HEK293 (cell line): ENCODE measurements at regions not wholly inside any gene's neighbourhood (a gene's known extent, or its start where the extent isn't known, plus 50 kb on each side); places are given as distances from the start of the nearest gene placed in this dataset.

Experiments
- CTCF ChIA-PET: fragments of 350-600 bp; formaldehyde crosslinking; extraction: SDS; loops from one replicate; lab custom pipeline; 2021; ENCODE audit warnings: antibody characterized with exemption; lab: Yijun Ruan, JAX
- POLR2A ChIA-PET: fragments of 300-600 bp; formaldehyde crosslinking; extraction: SDS; loops from one replicate; lab custom pipeline; 2020; ENCODE audit warnings: antibody characterized with exemption, inconsistent platforms; lab: Yijun Ruan, JAX
- H3K27ac ChIP-seq: fragments of 200-500 bp; sonication (Bioruptor generic); 2 replicates; pipeline ENCODE4 v1.5.1; 2014; ENCODE audit warnings: low read depth, low read length, control low read depth, inconsistent platforms; ENCODE audit errors: extremely low read depth
- H3K36me3 ChIP-seq, 2 experiments: fragments of 200-500 bp in 1 of 2; sonication (Bioruptor generic) in 1 of 2; 1 replicate in 1 of 2; 2 replicates in 1 of 2; pipeline ENCODE4 v1.5.1; 2014 to 2017; ENCODE audit warnings: inconsistent platforms in 2 of 2, low read length in 2 of 2; ENCODE audit not compliant: control insufficient read depth in 2 of 2, insufficient read depth in 1 of 2
- H3K4me1 ChIP-seq: fragments of 200-500 bp; sonication (Bioruptor generic); 2 replicates; pipeline ENCODE4 v1.5.1; 2014; ENCODE audit warnings: mild to moderate bottlenecking, low read length, inconsistent platforms; ENCODE audit not compliant: control insufficient read depth, insufficient read depth
- H3K4me3 ChIP-seq: 2 replicates; pipeline ENCODE4 v1.5.1; 2011; ENCODE audit warnings: low read depth, mild to moderate bottlenecking, control low read depth, low read length, moderate library complexity
- H3K9me3 ChIP-seq: fragments of 200-500 bp; sonication (Bioruptor generic); 2 replicates; pipeline ENCODE4 v1.5.1; 2014; ENCODE audit warnings: low read depth, low read length, inconsistent platforms; ENCODE audit not compliant: control insufficient read depth, insufficient read depth
- BCL6B ChIP-seq: fragments of 450-650 bp; formaldehyde crosslinking; IDR thresholded peaks from 2 replicates; pipeline ENCODE4 v1.5.1; 2017; ENCODE audit warnings: missing biosample characterization, missing genetic modification characterization
- GLI4 ChIP-seq: fragments of 450-650 bp; formaldehyde crosslinking; IDR thresholded peaks from 2 replicates; pipeline ENCODE4 v1.5.1; 2016; ENCODE audit warnings: missing biosample characterization, missing genetic modification characterization
- GLIS2 ChIP-seq: fragments of 450-650 bp; formaldehyde crosslinking; IDR thresholded peaks from 2 replicates; pipeline ENCODE4 v1.5.1; 2016; ENCODE audit warnings: missing biosample characterization, missing genetic modification characterization
- KLF9 ChIP-seq: fragments of 450-650 bp; formaldehyde crosslinking; IDR thresholded peaks from 2 replicates; pipeline ENCODE4 v1.5.1; 2016; ENCODE audit warnings: missing biosample characterization, missing genetic modification characterization, low read depth
- MEIS1 ChIP-seq: sonication (generic); formaldehyde crosslinking; IDR thresholded peaks from 2 replicates; pipeline ENCODE4 v1.8.1; 2022; ENCODE audit warnings: missing genetic modification reagents, mild to moderate bottlenecking, borderline replicate concordance
- SP3 ChIP-seq: fragments of 450-650 bp; formaldehyde crosslinking; IDR thresholded peaks from 2 replicates; pipeline ENCODE4 v1.5.1; 2016; ENCODE audit warnings: missing biosample characterization, missing genetic modification characterization
- SP7 ChIP-seq: fragments of 450-650 bp; formaldehyde crosslinking; IDR thresholded peaks from 2 replicates; pipeline ENCODE4 v1.5.1; 2016; ENCODE audit warnings: missing biosample characterization, missing genetic modification characterization
- YY1 ChIP-seq: fragments of 450-650 bp; formaldehyde crosslinking; IDR thresholded peaks from 2 replicates; pipeline ENCODE4 v1.5.1; 2018; ENCODE audit warnings: missing biosample characterization, missing genetic modification characterization
- ZNF121 ChIP-seq: fragments of 450-650 bp; formaldehyde crosslinking; IDR thresholded peaks from 2 replicates; pipeline ENCODE4 v1.5.1; 2016; ENCODE audit warnings: missing biosample characterization, missing genetic modification characterization
- ZNF133 ChIP-seq: fragments of 450-650 bp; formaldehyde crosslinking; IDR thresholded peaks from 2 replicates; pipeline ENCODE4 v1.5.1; 2016; ENCODE audit warnings: missing biosample characterization, missing genetic modification characterization
- ZNF175 ChIP-seq: fragments of 450-650 bp; formaldehyde crosslinking; IDR thresholded peaks from 2 replicates; pipeline ENCODE4 v1.5.1; 2016; ENCODE audit warnings: missing biosample characterization, missing genetic modification characterization
- ZNF18 ChIP-seq: fragments of 450-650 bp; formaldehyde crosslinking; IDR thresholded peaks from 2 replicates; pipeline ENCODE4 v1.5.1; 2016; ENCODE audit warnings: missing biosample characterization, missing genetic modification characterization
- ZNF24 ChIP-seq: fragments of 450-650 bp; formaldehyde crosslinking; IDR thresholded peaks from 2 replicates; pipeline ENCODE4 v1.5.1; 2016; ENCODE audit warnings: missing biosample characterization, missing genetic modification characterization
- ZNF404 ChIP-seq: fragments of 450-650 bp; formaldehyde crosslinking; IDR thresholded peaks from 2 replicates; pipeline ENCODE4 v1.5.1; 2017; ENCODE audit warnings: missing biosample characterization, missing genetic modification characterization
- ZNF510 ChIP-seq: fragments of 450-650 bp; formaldehyde crosslinking; IDR thresholded peaks from 2 replicates; pipeline ENCODE4 v1.5.1; 2018; ENCODE audit warnings: mild to moderate bottlenecking, missing genetic modification characterization, missing biosample characterization; ENCODE audit not compliant: insufficient replicate concordance
- ZNF549 ChIP-seq: fragments of 450-650 bp; IDR thresholded peaks from 2 replicates; pipeline ENCODE4 v1.5.1; 2018; ENCODE audit warnings: missing biosample characterization, missing genetic modification characterization, mild to moderate bottlenecking, inconsistent platforms, moderate library complexity
- ZNF585B ChIP-seq: fragments of 450-650 bp; formaldehyde crosslinking; IDR thresholded peaks from 2 replicates; pipeline ENCODE4 v1.5.1; 2016; ENCODE audit warnings: missing biosample characterization, missing genetic modification characterization
- ZNF768 ChIP-seq: fragments of 450-650 bp; formaldehyde crosslinking; IDR thresholded peaks from 2 replicates; pipeline ENCODE4 v1.5.1; 2018; ENCODE audit warnings: missing biosample characterization, mild to moderate bottlenecking, missing genetic modification characterization
- ZNF785 ChIP-seq: fragments of 450-650 bp; formaldehyde crosslinking; IDR thresholded peaks from 2 replicates; pipeline ENCODE4 v1.5.1; 2016; ENCODE audit warnings: missing biosample characterization, missing genetic modification characterization
- ZSCAN30 ChIP-seq: fragments of 450-650 bp; IDR thresholded peaks from 2 replicates; pipeline ENCODE4 v1.5.1; 2018; ENCODE audit warnings: missing biosample characterization, mild to moderate bottlenecking, missing genetic modification characterization, moderate library complexity
- TF ChIP-seq, protein P1 (sequence below): fragments of 450-650 bp; formaldehyde crosslinking; IDR thresholded peaks from 2 replicates; pipeline ENCODE4 v1.5.1; 2016; ENCODE audit warnings: missing biosample characterization, missing genetic modification characterization, low read depth
- TF ChIP-seq, protein P2 (sequence below): fragments of 450-650 bp; formaldehyde crosslinking; IDR thresholded peaks from 2 replicates; pipeline ENCODE4 v1.5.1; 2016; ENCODE audit warnings: missing biosample characterization, missing genetic modification characterization
- TF ChIP-seq, protein P3 (sequence below): fragments of 450-650 bp; formaldehyde crosslinking; IDR thresholded peaks from 2 replicates; pipeline ENCODE4 v1.5.1; 2016; ENCODE audit warnings: missing biosample characterization, missing genetic modification characterization

GRCh38 chr18:52242711-52243110 lies 97.3 kb upstream of the DCC start:
- no peaks in the 10 kb centered on the region for H3K36me3 ChIP-seq
- H3K4me1 ChIP-seq = no peaks in the 10 kb centered on the region
- CTCF ChIA-PET = no interaction called here
- H3K4me3 ChIP-seq = no peak overlapping the region
- TF ChIP-seq SP3 (no peak), YY1 (tag by site-specific recombination) (no peak), ZNF510 (no peak), ZNF121 (tag by site-specific recombination) (no peak), ZNF549 (tag by site-specific recombination) (no peak), ZNF175 (tag by site-specific recombination) (no peak), BCL6B (tag by site-specific recombination) (no peak), ZNF133 (tag by site-specific recombination) (no peak), ZNF404 (tag by site-specific recombination) (no peak), ZSCAN30 (no peak)
- TF ChIP-seq, protein P1, sequence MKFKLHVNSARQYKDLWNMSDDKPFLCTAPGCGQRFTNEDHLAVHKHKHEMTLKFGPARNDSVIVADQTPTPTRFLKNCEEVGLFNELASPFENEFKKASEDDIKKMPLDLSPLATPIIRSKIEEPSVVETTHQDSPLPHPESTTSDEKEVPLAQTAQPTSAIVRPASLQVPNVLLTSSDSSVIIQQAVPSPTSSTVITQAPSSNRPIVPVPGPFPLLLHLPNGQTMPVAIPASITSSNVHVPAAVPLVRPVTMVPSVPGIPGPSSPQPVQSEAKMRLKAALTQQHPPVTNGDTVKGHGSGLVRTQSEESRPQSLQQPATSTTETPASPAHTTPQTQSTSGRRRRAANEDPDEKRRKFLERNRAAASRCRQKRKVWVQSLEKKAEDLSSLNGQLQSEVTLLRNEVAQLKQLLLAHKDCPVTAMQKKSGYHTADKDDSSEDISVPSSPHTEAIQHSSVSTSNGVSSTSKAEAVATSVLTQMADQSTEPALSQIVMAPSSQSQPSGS (tag by site-specific recombination) = no peak
- TF ChIP-seq, protein P2, sequence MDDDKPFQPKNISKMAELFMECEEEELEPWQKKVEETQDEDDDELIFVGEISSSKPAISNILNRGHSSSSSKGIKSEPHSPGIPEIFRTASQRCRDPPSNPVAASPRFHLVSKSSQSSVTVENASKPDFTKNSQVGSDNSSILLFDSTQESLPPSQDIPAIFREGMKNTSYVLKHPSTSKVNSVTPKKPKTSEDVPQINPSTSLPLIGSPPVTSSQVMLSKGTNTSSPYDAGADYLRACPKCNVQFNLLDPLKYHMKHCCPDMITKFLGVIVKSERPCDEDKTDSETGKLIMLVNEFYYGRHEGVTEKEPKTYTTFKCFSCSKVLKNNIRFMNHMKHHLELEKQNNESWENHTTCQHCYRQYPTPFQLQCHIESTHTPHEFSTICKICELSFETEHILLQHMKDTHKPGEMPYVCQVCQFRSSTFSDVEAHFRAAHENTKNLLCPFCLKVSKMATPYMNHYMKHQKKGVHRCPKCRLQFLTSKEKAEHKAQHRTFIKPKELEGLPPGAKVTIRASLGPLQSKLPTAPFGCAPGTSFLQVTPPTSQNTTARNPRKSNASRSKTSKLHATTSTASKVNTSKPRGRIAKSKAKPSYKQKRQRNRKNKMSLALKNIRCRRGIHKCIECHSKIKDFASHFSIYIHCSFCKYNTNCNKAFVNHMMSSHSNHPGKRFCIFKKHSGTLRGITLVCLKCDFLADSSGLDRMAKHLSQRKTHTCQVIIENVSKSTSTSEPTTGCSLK = no peak
- TF ChIP-seq, all 188 proteins: peak for 0
- POLR2A ChIA-PET = no interaction called here
- Histone ChIP-seq H3K27ac (no peak overlapping the region), H3K9me3 (no peaks in the 10 kb centered on the region)

DNA sequence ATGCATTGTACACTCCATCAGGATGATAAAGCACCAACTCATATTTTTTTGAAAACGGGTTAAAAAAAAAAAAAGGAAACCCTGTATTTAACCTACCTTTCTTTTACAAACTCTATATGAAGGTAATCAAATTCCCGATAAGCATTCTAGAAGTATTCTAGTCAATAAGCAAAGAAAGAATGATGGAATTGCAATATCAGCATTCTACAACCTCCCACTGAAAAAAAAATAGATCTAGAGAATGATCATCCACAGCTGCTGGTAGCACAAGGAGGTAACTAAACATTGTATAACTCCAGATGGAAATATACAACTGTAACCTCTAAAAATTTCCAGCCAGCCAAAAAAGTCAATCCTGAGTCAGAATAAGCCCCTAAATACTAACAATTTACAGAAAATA lies 95.3 kb upstream of the DCC start:
- Histone ChIP-seq H3K27ac (no peak overlapping the region), H3K4me1 (no peaks in the 10 kb centered on the region), H3K4me3 (no peak overlapping the region), H3K36me3 (no peaks in the 10 kb centered on the region), H3K9me3 (no peaks in the 10 kb centered on the region)
- TF ChIP-seq ZNF24 (tag by site-specific recombination) = no peak
- TF ChIP-seq ZNF18 (tag by site-specific recombination) = no peak
- TF ChIP-seq KLF9 (tag by site-specific recombination) = no peak
- no peak for TF ChIP-seq ZNF585B (tag by site-specific recombination)
- no peak for TF ChIP-seq SP7
- no peak for TF ChIP-seq GLIS2 (tag by site-specific recombination)
- no peak for TF ChIP-seq BCL6B (tag by site-specific recombination)
- TF ChIP-seq ZNF785 = no peak
- TF ChIP-seq, protein P3, sequence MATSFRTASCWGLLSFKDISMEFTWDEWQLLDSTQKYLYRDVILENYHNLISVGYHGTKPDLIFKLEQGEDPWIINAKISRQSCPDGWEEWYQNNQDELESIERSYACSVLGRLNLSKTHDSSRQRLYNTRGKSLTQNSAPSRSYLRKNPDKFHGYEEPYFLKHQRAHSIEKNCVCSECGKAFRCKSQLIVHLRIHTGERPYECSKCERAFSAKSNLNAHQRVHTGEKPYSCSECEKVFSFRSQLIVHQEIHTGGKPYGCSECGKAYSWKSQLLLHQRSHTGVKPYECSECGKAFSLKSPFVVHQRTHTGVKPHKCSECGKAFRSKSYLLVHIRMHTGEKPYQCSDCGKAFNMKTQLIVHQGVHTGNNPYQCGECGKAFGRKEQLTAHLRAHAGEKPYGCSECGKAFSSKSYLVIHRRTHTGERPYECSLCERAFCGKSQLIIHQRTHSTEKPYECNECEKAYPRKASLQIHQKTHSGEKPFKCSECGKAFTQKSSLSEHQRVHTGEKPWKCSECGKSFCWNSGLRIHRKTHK (tag by site-specific recombination) = no peak
- no peak for TF ChIP-seq MEIS1 (CRISPR knock-in tag)
- no peak for TF ChIP-seq ZNF768 (tag by site-specific recombination)
- no peak for TF ChIP-seq GLI4 (tag by site-specific recombination)
- POLR2A ChIA-PET = no interaction called here
- CTCF ChIA-PET = no interaction called here
